Peyer's patch (tissue), 4 donors: ENCODE measurements at regions not wholly inside any gene's neighbourhood (a gene's known extent, or its start where the extent isn't known, plus 50 kb on each side); places are given as distances from the start of the nearest gene placed in this dataset.

ENCODE experiments used
- DNase-seq, 3 donors: peaks; one replicate each; pipeline ENCODE4 v3.0.0-alpha.2; 2017 to 2019
- H3K27ac ChIP-seq, 4 donors: fragments of 200-600 bp; sonication (generic); one replicate each; pipeline ENCODE4 v1.5.1; 2016 to 2019
- H3K27me3 ChIP-seq, 2 donors: fragments of 200-600 bp; sonication (generic); one replicate each; pipeline ENCODE4 v1.5.1; 2019
- H3K36me3 ChIP-seq, 3 donors: fragments of 200-600 bp; sonication (generic); one replicate each; pipeline ENCODE4 v1.5.1; 2016 to 2019
- H3K4me1 ChIP-seq, 4 donors: fragments of 200-600 bp; sonication (generic); one replicate each; pipeline ENCODE4 v1.5.1; 2016 to 2019
- H3K4me3 ChIP-seq, 4 donors: fragments of 200-600 bp; sonication (generic); 1 replicate in 3 of 4; 2 replicates in 1 of 4; pipeline ENCODE4 v1.5.1; 2016 to 2019; ENCODE audit warnings: mild to moderate bottlenecking in 1 of 4
- H3K9me3 ChIP-seq, 4 donors: fragments of 200-600 bp; sonication (generic); one replicate each; pipeline ENCODE4 v1.5.1; 2016 to 2019; ENCODE audit warnings: mild to moderate bottlenecking in 1 of 4
- POLR2A ChIP-seq, 2 donors: fragments of 450-650 bp; IDR thresholded peaks; one replicate each; pipeline ENCODE4 v1.5.1; 2017; ENCODE audit warnings: antibody characterized with exemption in 2 of 2, mild to moderate bottlenecking in 2 of 2, moderate library complexity in 2 of 2
- TF ChIP-seq, protein P1 (sequence below), 6 experiments: fragments of 450-650 bp in 4 of 6; fragments of 200-600 bp in 2 of 6; sonication (generic) in 1 of 6; IDR thresholded peaks; one replicate each; pipeline ENCODE4 v1.5.1; 2017 to 2019; ENCODE audit warnings: antibody characterized with exemption in 6 of 6, mild to moderate bottlenecking in 3 of 6, moderate library complexity in 1 of 6

DNA sequence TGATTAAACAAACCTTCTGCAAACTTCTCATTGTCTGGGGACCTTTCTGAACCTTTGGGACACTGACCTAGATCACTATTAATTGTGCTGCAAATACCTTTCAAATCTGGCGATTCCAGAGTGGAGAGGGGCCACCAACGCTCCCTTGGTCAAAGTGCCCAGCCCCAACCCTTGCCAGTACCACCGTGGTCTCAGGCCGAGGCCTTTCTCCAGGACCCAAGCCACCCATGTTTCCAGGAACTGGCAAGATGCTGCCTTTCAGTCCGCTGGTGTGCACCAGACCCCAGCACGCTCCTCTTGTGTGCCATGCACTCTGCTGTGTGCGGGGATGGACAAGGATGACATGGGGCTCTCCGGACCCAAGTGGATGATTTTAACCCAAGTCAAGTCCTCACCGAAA is 91.1 kb upstream of the MGMT start:
- Histone ChIP-seq H3K4me1 (no peaks in the 10 kb centered on the region), H3K4me3 (no peak overlapping the region), H3K9me3 (no peaks in the 10 kb centered on the region), H3K27me3 (no peaks in the 10 kb centered on the region), H3K36me3 (no peaks in the 10 kb centered on the region), H3K27ac (no peak overlapping the region)
- no peak for TF ChIP-seq POLR2A (IDR thresholded peaks at IDR 0.05)
- TF ChIP-seq, protein P1, sequence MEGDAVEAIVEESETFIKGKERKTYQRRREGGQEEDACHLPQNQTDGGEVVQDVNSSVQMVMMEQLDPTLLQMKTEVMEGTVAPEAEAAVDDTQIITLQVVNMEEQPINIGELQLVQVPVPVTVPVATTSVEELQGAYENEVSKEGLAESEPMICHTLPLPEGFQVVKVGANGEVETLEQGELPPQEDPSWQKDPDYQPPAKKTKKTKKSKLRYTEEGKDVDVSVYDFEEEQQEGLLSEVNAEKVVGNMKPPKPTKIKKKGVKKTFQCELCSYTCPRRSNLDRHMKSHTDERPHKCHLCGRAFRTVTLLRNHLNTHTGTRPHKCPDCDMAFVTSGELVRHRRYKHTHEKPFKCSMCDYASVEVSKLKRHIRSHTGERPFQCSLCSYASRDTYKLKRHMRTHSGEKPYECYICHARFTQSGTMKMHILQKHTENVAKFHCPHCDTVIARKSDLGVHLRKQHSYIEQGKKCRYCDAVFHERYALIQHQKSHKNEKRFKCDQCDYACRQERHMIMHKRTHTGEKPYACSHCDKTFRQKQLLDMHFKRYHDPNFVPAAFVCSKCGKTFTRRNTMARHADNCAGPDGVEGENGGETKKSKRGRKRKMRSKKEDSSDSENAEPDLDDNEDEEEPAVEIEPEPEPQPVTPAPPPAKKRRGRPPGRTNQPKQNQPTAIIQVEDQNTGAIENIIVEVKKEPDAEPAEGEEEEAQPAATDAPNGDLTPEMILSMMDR (IDR thresholded peaks at IDR 0.05) = no peak
- DNase-seq = no peak

- Histone ChIP-seq H3K9me3 (no peaks in the 10 kb centered on the region), H3K4me3 (no peak overlapping the region), H3K27ac (no peak overlapping the region), H3K27me3 (no peaks in the 10 kb centered on the region), H3K4me1 (no peaks in the 10 kb centered on the region), H3K36me3 (no peaks in the 10 kb centered on the region)
- TF ChIP-seq POLR2A (IDR thresholded peaks at IDR 0.05) = no peak
- TF ChIP-seq, protein P1 (IDR thresholded peaks at IDR 0.05) = no peak
- DNase-seq = no peak
Measured at GRCh38 chr10:129380279-129380678, 86.8 kb upstream of the MGMT start.

- no peaks in the 10 kb centered on the region for H3K27me3 ChIP-seq
- H3K4me3 ChIP-seq = no peak overlapping the region
- no peak overlapping the region for H3K27ac ChIP-seq
- DNase-seq = no peak
- TF ChIP-seq, protein P1 (IDR thresholded peaks at IDR 0.05) = no peak
- no peak for TF ChIP-seq POLR2A (IDR thresholded peaks at IDR 0.05)
- H3K9me3 ChIP-seq = no peaks in the 10 kb centered on the region
- no peaks in the 10 kb centered on the region for H3K36me3 ChIP-seq
- H3K4me1 ChIP-seq = no peaks in the 10 kb centered on the region
Measured at GRCh38 chr10:129381741-129382140, 85.3 kb upstream of the MGMT start.

DNA sequence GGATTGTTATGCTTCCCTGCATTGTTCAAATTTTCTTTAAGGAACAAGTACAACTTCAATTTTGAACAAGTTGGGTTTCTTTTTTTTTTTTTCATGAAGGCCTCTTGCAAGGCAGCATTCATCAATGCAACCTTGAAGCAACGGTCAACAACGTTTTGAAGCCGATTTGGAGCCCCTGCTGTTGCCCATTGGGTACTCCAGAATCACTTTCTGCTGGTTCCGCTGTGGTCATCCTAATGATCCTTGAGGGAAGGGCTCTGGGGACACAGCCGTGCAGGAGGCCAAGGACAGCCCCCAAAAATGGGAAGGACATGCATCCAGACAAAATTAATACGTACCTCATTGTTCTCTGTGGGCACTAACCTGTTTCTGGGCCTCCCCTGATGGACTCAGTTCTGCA is 84.6 kb upstream of the MGMT start:
- Histone ChIP-seq H3K27me3 (no peaks in the 10 kb centered on the region), H3K27ac (no peak overlapping the region), H3K36me3 (no peaks in the 10 kb centered on the region), H3K4me1 (no peaks in the 10 kb centered on the region), H3K4me3 (no peak overlapping the region), H3K9me3 (no peaks in the 10 kb centered on the region)
- no peak for DNase-seq
- TF ChIP-seq, protein P1 (IDR thresholded peaks at IDR 0.05) = no peak
- TF ChIP-seq POLR2A (IDR thresholded peaks at IDR 0.05) = no peak

- Histone ChIP-seq H3K36me3 (no peaks in the 10 kb centered on the region), H3K27me3 (no peaks in the 10 kb centered on the region), H3K27ac (no peak overlapping the region), H3K4me1 (no peaks in the 10 kb centered on the region), H3K4me3 (no peak overlapping the region), H3K9me3 (no peaks in the 10 kb centered on the region)
- DNase-seq = no peak
- TF ChIP-seq POLR2A (IDR thresholded peaks at IDR 0.05) = no peak
- TF ChIP-seq, protein P1 (IDR thresholded peaks at IDR 0.05) = no peak
Measured at GRCh38 chr10:129383651-129384050, 83.4 kb upstream of the MGMT start.

DNA sequence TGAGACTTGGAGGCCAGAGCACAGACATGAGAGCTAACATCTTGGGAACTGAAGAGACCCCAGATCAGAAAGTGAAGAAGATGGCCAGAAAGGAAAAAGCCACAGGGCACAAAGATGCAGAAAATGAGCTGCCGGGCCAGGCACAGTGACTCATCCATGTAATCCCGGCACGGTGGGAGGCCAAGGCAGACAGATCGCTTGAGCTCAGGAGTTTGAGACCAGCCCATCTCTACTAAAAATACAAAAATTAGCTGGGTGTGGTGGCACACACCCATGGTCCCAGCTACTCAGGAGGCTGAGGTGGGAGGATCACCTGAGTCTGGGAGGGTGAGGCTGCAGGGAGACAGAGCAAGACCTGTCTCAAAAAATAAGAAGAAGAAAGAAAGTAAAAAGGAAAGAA is 81.4 kb upstream of the MGMT start:
- Histone ChIP-seq H3K4me1 (no peaks in the 10 kb centered on the region), H3K9me3 (no peaks in the 10 kb centered on the region), H3K36me3 (no peaks in the 10 kb centered on the region), H3K27ac (no peak overlapping the region), H3K4me3 (no peak overlapping the region), H3K27me3 (no peaks in the 10 kb centered on the region)
- TF ChIP-seq, protein P1 (IDR thresholded peaks at IDR 0.05) = no peak
- no peak for DNase-seq
